Transverse colon (tissue), 3 donors: ENCODE measurements at regions not wholly inside any gene's neighbourhood (a gene's known extent, or its start where the extent isn't known, plus 50 kb on each side); places are given as distances from the start of the nearest gene placed in this dataset.

Source experiments
- EP300 ChIP-seq: sonication (generic); formaldehyde crosslinking; IDR thresholded peaks from one replicate; pipeline ENCODE4 v1.6.1; 2017; ENCODE audit warnings: antibody characterized with exemption, low read depth
- POLR2A ChIP-seq: fragments of 450-650 bp; IDR thresholded peaks from one replicate; pipeline ENCODE4 v1.6.1; 2016; ENCODE audit warnings: antibody characterized with exemption, mild to moderate bottlenecking, moderate library complexity
- TF ChIP-seq, protein P1 (sequence below), 5 experiments: fragments of 200-600 bp in 3 of 5; fragments of 450-650 bp in 2 of 5; sonication (generic) in 3 of 5; IDR thresholded peaks; 1 replicate in 2 of 5; 2 replicates in 3 of 5; pipeline ENCODE4 v1.5.1; 2016 to 2017; ENCODE audit warnings: antibody characterized with exemption in 5 of 5, inconsistent platforms in 3 of 5, mild to moderate bottlenecking in 2 of 5, moderate library complexity in 1 of 5

DNA sequence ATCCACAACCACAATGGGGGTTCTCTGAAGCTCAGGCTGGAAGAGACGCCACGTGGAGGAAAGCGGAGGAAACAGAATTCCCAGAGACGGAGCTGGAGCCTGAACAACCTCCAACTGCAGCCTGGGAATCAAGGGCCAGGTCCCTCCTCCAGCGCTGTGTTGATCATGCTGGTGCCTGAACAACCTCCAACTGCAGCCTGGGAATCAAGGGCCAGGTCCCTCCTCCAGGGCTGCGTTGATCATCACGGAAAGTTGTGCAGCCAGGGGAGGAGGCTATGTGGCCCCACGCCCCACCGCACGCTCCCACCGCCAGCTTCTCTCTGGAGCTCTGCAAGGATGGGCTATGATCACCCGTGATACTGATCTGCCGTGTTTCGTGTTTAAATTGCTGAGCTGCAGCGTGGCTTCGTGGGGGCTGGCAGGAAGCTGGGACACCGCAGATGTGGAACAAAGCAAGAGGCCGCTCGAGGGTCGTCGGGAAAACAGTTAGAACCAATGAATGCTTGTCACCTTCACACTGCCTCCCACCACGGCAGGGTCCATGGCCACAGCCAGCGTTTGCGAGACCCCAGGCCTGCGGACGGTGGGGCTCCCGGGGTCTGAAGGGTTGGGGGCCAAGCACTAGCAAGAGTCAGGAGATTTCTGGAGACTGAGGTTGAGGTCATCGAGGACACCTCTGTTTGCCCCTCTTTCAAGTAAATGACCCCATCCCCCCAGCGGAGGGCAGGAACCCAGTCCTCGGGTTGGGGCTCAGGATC, 51.8 kb upstream of the FBRSL1 start:
- TF ChIP-seq, protein P1, sequence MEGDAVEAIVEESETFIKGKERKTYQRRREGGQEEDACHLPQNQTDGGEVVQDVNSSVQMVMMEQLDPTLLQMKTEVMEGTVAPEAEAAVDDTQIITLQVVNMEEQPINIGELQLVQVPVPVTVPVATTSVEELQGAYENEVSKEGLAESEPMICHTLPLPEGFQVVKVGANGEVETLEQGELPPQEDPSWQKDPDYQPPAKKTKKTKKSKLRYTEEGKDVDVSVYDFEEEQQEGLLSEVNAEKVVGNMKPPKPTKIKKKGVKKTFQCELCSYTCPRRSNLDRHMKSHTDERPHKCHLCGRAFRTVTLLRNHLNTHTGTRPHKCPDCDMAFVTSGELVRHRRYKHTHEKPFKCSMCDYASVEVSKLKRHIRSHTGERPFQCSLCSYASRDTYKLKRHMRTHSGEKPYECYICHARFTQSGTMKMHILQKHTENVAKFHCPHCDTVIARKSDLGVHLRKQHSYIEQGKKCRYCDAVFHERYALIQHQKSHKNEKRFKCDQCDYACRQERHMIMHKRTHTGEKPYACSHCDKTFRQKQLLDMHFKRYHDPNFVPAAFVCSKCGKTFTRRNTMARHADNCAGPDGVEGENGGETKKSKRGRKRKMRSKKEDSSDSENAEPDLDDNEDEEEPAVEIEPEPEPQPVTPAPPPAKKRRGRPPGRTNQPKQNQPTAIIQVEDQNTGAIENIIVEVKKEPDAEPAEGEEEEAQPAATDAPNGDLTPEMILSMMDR (IDR thresholded peaks at IDR 0.05) = no peak
- TF ChIP-seq EP300 (no peak), POLR2A (no peak)
